ENCODE measurements at regions not wholly inside any gene's neighbourhood (a gene's known extent, or its start where the extent isn't known, plus 50 kb on each side); places are given as distances from the start of the nearest gene placed in this dataset.

- in situ Hi-C loops (cut with MboI; ENCODE audit: low pct_ligation_motif_present in 1 of 4, low pct_unique_long_range_greater_than_20kb in 1 of 4, low sequenced_read_pairs in 3 of 4) (no loop called here), intact Hi-C loops (cut with DNase I; ENCODE audit: low total_unique reads) (no loop called here)
- Histone ChIP-seq H3K4me3 (no peak overlapping the region), H3K9me3 (no peaks in the 10 kb centered on the region), H3K27me3 (no peaks in the 10 kb centered on the region), H3K27ac (peak overlapping the region; percentile 54 to 73 (median 68)), H3K4me1 (peaks cover 6 to 31% (median 14%) of the 10 kb centered on the region in 4 donors), H3K36me3 (no peaks in the 10 kb centered on the region)
- TF ChIP-seq POLR2A (IDR thresholded peaks at IDR 0.05), result no peak
- TF ChIP-seq CTCF (IDR thresholded peaks at IDR 0.05), result no peak
- no peak for TF ChIP-seq EP300 (IDR thresholded peaks at IDR 0.05; ENCODE audit: low read depth)
- TF ChIP-seq POLR2AphosphoS5 (IDR thresholded peaks at IDR 0.05), result no peak
- 35 to 40% methylated on average over 3 to 6 of the region's 6 CpGs for WGBS, 2 donors (ENCODE audit: low coverage in 1 of 2)
- DNase-seq, result no peak
These were observed 140.8 kb upstream of the SERP2 start for GRCh38 chr13:44232774-44233173.

- Histone ChIP-seq H3K4me1 (peaks cover 8 to 35% (median 17%) of the 10 kb centered on the region in 4 donors), H3K27ac (peak overlapping the region in 1 of 4 donors; percentile 0), H3K9me3 (no peaks in the 10 kb centered on the region), H3K36me3 (no peaks in the 10 kb centered on the region), H3K27me3 (no peaks in the 10 kb centered on the region), H3K4me3 (no peak overlapping the region)
- DNase-seq, result no peak
- intact Hi-C loops (cut with DNase I; ENCODE audit: low total_unique reads), result no loop called here
- WGBS, 2 donors (ENCODE audit: low coverage in 1 of 2), result 73 to 92% methylated on average over 1 of the region's 1 CpG
- in situ Hi-C loops (cut with MboI; ENCODE audit: low pct_ligation_motif_present in 1 of 4, low pct_unique_long_range_greater_than_20kb in 1 of 4, low sequenced_read_pairs in 3 of 4), result no loop called here
- no peak for TF ChIP-seq CTCF (IDR thresholded peaks at IDR 0.05)
- no peak for TF ChIP-seq EP300 (IDR thresholded peaks at IDR 0.05; ENCODE audit: low read depth)
- TF ChIP-seq POLR2AphosphoS5 (IDR thresholded peaks at IDR 0.05), result no peak
- TF ChIP-seq POLR2A (IDR thresholded peaks at IDR 0.05), result no peak
These were observed 139.1 kb upstream of the SERP2 start for GRCh38 chr13:44234566-44234965.

- no peak for DNase-seq
- Histone ChIP-seq H3K27me3 (no peaks in the 10 kb centered on the region), H3K36me3 (no peaks in the 10 kb centered on the region), H3K4me3 (no peak overlapping the region), H3K9me3 (no peaks in the 10 kb centered on the region), H3K4me1 (peaks cover 8 to 34% (median 17%) of the 10 kb centered on the region in 4 donors), H3K27ac (peak overlapping the region; percentile 72 to 85 (median 74))
- TF ChIP-seq CTCF (IDR thresholded peaks at IDR 0.05) (no peak), POLR2AphosphoS5 (IDR thresholded peaks at IDR 0.05) (no peak), EP300 (IDR thresholded peaks at IDR 0.05; ENCODE audit: low read depth) (no peak)
- 57 to 84% methylated on average over 1 of the region's 1 CpG for WGBS, 2 donors (ENCODE audit: low coverage in 1 of 2)
- in situ Hi-C loops (cut with MboI; ENCODE audit: low pct_ligation_motif_present in 1 of 4, low pct_unique_long_range_greater_than_20kb in 1 of 4, low sequenced_read_pairs in 3 of 4), result no loop called here
- intact Hi-C loops (cut with DNase I; ENCODE audit: low total_unique reads), result no loop called here
These were observed 137.3 kb upstream of the SERP2 start for GRCh38 chr13:44236370-44236769.

- Histone ChIP-seq H3K4me3 (no peak overlapping the region), H3K27ac (peak overlapping the region; percentile 72 to 85 (median 74)), H3K4me1 (peaks cover 5 to 29% (median 13%) of the 10 kb centered on the region in 4 donors), H3K9me3 (no peaks in the 10 kb centered on the region), H3K27me3 (no peaks in the 10 kb centered on the region), H3K36me3 (no peaks in the 10 kb centered on the region)
- in situ Hi-C loops (cut with MboI; ENCODE audit: low pct_ligation_motif_present in 1 of 4, low pct_unique_long_range_greater_than_20kb in 1 of 4, low sequenced_read_pairs in 3 of 4), result no loop called here
- no peak for DNase-seq
- intact Hi-C loops (cut with DNase I; ENCODE audit: low total_unique reads), result no loop called here
- no peak for TF ChIP-seq POLR2A (IDR thresholded peaks at IDR 0.05)
- no peak for TF ChIP-seq CTCF (IDR thresholded peaks at IDR 0.05)
- no peak for TF ChIP-seq POLR2AphosphoS5 (IDR thresholded peaks at IDR 0.05)
- no peak for TF ChIP-seq EP300 (IDR thresholded peaks at IDR 0.05; ENCODE audit: low read depth)
- 72 to 84% methylated on average over 4 to 5 of the region's 5 CpGs for WGBS, 2 donors (ENCODE audit: low coverage in 1 of 2)
These were observed 136.8 kb upstream of the SERP2 start for GRCh38 chr13:44236801-44237207.

Data from transverse colon (tissue), 4 donors.